OCI-LY1 (cell line): ENCODE measurements at regions not wholly inside any gene's neighbourhood (a gene's known extent, or its start where the extent isn't known, plus 50 kb on each side); places are given as distances from the start of the nearest gene placed in this dataset.

Experiments used
- CTCF ChIP-seq: fragments of 200-600 bp; sonication (generic), shearing (Covaris generic); IDR thresholded peaks from 2 replicates; pipeline ENCODE4 v1.5.1; 2017; ENCODE audit warnings: mild to moderate bottlenecking, antibody characterized with exemption, low read length, moderate library complexity, mixed read lengths
- EZH2 ChIP-seq: fragments of 200-600 bp; sonication (generic), shearing (Covaris generic); IDR thresholded peaks from 2 replicates; pipeline ENCODE4 v1.8.0; 2017; ENCODE audit warnings: borderline replicate concordance, mixed run types, mild to moderate bottlenecking, antibody characterized with exemption, low read length, moderate library complexity, mixed read lengths

- TF ChIP-seq CTCF, result no peak
- TF ChIP-seq EZH2, result no peak
Observed at GRCh38 chr12:90030726-90031125, 322.1 kb upstream of the ATP2B1 start.
